Parathyroid adenoma (tissue), 2 donors: ENCODE measurements at regions not wholly inside any gene's neighbourhood (a gene's known extent, or its start where the extent isn't known, plus 50 kb on each side); places are given as distances from the start of the nearest gene placed in this dataset.

Source experiments
- H2AFZ ChIP-seq: fragments of 300-600 bp; sonication (generic); one replicate; pipeline ENCODE4 v1.7.0; 2017; ENCODE audit warnings: antibody characterized with exemption, mild to moderate bottlenecking
- H3K27ac ChIP-seq: fragments of 300-600 bp; sonication (generic); one replicate; pipeline ENCODE4 v1.7.0; 2017
- H3K27me3 ChIP-seq: fragments of 300-600 bp; sonication (generic); one replicate; pipeline ENCODE4 v1.7.0; 2017; ENCODE audit warnings: low read length; ENCODE audit not compliant: control insufficient read depth, insufficient read depth
- H3K36me3 ChIP-seq: fragments of 300-600 bp; sonication (generic); one replicate; pipeline ENCODE4 v1.7.0; 2017; ENCODE audit warnings: low read length; ENCODE audit not compliant: control insufficient read depth, insufficient read depth
- H3K4me1 ChIP-seq: fragments of 300-600 bp; sonication (generic); one replicate; pipeline ENCODE4 v1.7.0; 2017; ENCODE audit warnings: control low read depth
- H3K4me2 ChIP-seq: fragments of 300-600 bp; sonication (generic); one replicate; pipeline ENCODE4 v1.7.0; 2017; ENCODE audit warnings: low read length
- H3K4me3 ChIP-seq: fragments of 300-600 bp; sonication (generic); one replicate; pipeline ENCODE4 v1.7.0; 2017; ENCODE audit warnings: low read depth, low read length
- H3K79me2 ChIP-seq: fragments of 300-600 bp; sonication (generic); one replicate; pipeline ENCODE4 v1.7.0; 2017; ENCODE audit warnings: control low read depth
- H3K9ac ChIP-seq: fragments of 300-600 bp; sonication (generic); one replicate; pipeline ENCODE4 v1.7.0; 2017; ENCODE audit warnings: mild to moderate bottlenecking
- H3K9me3 ChIP-seq: fragments of 300-600 bp; sonication (generic); one replicate; pipeline ENCODE4 v1.7.0; 2017; ENCODE audit warnings: low read length; ENCODE audit not compliant: control insufficient read depth
- CTCF ChIP-seq: fragments of 300-600 bp; sonication (generic); IDR thresholded peaks from one replicate; pipeline ENCODE4 v1.7.0; 2017; ENCODE audit warnings: antibody characterized with exemption, mild to moderate bottlenecking
- donor health status: primary hyperparathyroidism.

- Histone ChIP-seq H3K27ac (no peak overlapping the region), H3K36me3 (no peaks in the 10 kb centered on the region), H3K27me3 (no peaks in the 10 kb centered on the region), H3K9ac (no peak overlapping the region), H3K4me3 (no peak overlapping the region), H3K79me2 (no peaks in the 10 kb centered on the region), H3K4me1 (no peaks in the 10 kb centered on the region), H2AFZ (no peak overlapping the region), H3K9me3 (no peaks in the 10 kb centered on the region), H3K4me2 (no peak overlapping the region)
- no peak for TF ChIP-seq CTCF
These were observed 172.5 kb upstream of the GATB start for GRCh38 chr4:151933122-151933827.

- no peaks in the 10 kb centered on the region for H3K36me3 ChIP-seq
- no peaks in the 10 kb centered on the region for H3K4me1 ChIP-seq
- no peak overlapping the region for H3K27ac ChIP-seq
- no peak overlapping the region for H2AFZ ChIP-seq
- no peak overlapping the region for H3K9ac ChIP-seq
- no peak for TF ChIP-seq CTCF
- H3K9me3 ChIP-seq: no peaks in the 10 kb centered on the region
- H3K4me2 ChIP-seq: no peak overlapping the region
- no peaks in the 10 kb centered on the region for H3K27me3 ChIP-seq
- H3K79me2 ChIP-seq: no peaks in the 10 kb centered on the region
- no peak overlapping the region for H3K4me3 ChIP-seq
These were observed 170.8 kb upstream of the GATB start for GRCh38 chr4:151931563-151931962.

DNA sequence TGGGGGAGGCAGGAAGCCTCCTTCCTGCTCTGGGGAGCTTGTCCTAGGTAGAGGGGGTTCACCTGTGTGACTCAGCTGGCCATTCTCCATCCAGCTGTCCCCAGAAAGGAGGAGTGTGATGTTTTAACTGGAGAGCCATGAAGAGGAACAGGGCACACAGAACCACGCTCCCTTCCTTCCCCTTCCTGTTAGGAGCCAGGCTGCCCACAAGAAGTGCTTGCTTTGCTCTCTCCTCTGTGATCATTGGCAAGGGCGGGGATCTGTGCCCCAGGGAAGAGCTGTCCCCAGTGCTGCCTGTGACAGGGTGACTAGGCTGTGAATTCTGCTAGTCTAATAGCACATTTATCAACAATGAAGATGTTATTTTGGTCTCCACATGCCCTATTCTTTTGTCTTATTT lies 169.6 kb upstream of the GATB start:
- Histone ChIP-seq H2AFZ (no peak overlapping the region), H3K36me3 (no peaks in the 10 kb centered on the region), H3K27me3 (no peaks in the 10 kb centered on the region), H3K4me2 (no peak overlapping the region), H3K4me3 (no peak overlapping the region), H3K9ac (no peak overlapping the region), H3K79me2 (no peaks in the 10 kb centered on the region), H3K9me3 (no peaks in the 10 kb centered on the region), H3K27ac (no peak overlapping the region), H3K4me1 (no peaks in the 10 kb centered on the region)
- no peak for TF ChIP-seq CTCF

GRCh38 chr4:151928112-151928511 lies 167.3 kb upstream of the GATB start:
- H3K4me2 ChIP-seq: no peak overlapping the region
- no peak overlapping the region for H3K27ac ChIP-seq
- no peak overlapping the region for H3K4me3 ChIP-seq
- H3K9me3 ChIP-seq: no peaks in the 10 kb centered on the region
- no peaks in the 10 kb centered on the region for H3K79me2 ChIP-seq
- H3K9ac ChIP-seq: no peak overlapping the region
- no peaks in the 10 kb centered on the region for H3K4me1 ChIP-seq
- H2AFZ ChIP-seq: no peak overlapping the region
- TF ChIP-seq CTCF: no peak
- H3K27me3 ChIP-seq: no peaks in the 10 kb centered on the region
- H3K36me3 ChIP-seq: no peaks in the 10 kb centered on the region

DNA sequence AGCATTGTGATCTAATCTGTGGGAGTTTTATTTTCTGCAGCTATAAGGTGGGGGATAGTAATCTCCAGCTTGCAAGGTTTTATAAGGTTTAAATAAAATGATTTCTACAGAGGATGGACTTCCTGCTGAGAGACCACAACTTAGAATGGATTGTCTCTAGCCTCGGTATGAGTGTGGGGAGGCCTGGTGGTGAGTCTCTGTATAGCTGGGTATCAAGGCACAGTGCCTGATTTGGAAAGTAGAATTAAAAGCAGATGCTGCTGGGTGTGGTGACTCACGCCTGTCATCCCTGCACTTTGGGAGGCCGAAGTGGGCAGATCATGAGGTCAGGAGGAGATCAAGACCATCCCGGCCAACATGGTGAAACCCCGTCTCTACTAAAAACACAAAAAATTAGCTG lies 162.0 kb upstream of the GATB start:
- no peaks in the 10 kb centered on the region for H3K9me3 ChIP-seq
- no peak overlapping the region for H3K4me2 ChIP-seq
- no peak overlapping the region for H3K4me3 ChIP-seq
- no peak overlapping the region for H3K27ac ChIP-seq
- TF ChIP-seq CTCF: no peak
- no peaks in the 10 kb centered on the region for H3K4me1 ChIP-seq
- no peak overlapping the region for H3K9ac ChIP-seq
- no peaks in the 10 kb centered on the region for H3K27me3 ChIP-seq
- H3K36me3 ChIP-seq: no peaks in the 10 kb centered on the region
- no peaks in the 10 kb centered on the region for H3K79me2 ChIP-seq
- H2AFZ ChIP-seq: no peak overlapping the region
